ENCODE measurements at regions not wholly inside any gene's neighbourhood (a gene's known extent, or its start where the extent isn't known, plus 50 kb on each side); places are given as distances from the start of the nearest gene placed in this dataset.

DNA sequence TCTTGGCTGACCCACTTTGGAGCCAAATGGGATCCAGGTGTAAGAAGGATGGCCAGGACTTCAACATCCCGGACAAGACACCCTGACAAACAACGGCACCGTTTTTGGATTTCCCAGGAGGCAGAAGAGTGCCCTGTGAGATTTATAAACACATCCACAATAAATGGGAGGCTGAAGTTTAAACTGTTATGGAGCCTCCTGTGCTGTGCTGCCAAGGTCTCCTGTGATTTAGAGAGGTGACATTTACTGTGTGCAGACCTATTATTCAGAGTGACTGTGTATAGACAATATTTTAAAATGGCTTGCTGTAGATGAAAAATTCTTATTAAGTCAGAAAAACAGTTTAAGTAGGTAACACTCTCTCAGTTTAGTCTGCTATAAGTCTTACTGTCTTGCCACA lies 401.5 kb upstream of the ETAA1 start:
- TF ChIP-seq, protein P1, sequence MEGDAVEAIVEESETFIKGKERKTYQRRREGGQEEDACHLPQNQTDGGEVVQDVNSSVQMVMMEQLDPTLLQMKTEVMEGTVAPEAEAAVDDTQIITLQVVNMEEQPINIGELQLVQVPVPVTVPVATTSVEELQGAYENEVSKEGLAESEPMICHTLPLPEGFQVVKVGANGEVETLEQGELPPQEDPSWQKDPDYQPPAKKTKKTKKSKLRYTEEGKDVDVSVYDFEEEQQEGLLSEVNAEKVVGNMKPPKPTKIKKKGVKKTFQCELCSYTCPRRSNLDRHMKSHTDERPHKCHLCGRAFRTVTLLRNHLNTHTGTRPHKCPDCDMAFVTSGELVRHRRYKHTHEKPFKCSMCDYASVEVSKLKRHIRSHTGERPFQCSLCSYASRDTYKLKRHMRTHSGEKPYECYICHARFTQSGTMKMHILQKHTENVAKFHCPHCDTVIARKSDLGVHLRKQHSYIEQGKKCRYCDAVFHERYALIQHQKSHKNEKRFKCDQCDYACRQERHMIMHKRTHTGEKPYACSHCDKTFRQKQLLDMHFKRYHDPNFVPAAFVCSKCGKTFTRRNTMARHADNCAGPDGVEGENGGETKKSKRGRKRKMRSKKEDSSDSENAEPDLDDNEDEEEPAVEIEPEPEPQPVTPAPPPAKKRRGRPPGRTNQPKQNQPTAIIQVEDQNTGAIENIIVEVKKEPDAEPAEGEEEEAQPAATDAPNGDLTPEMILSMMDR (IDR thresholded peaks at IDR 0.05): no peak
- TF ChIP-seq POLR2A (IDR thresholded peaks at IDR 0.05): no peak
- no peak overlapping the region for H3K27ac ChIP-seq

DNA sequence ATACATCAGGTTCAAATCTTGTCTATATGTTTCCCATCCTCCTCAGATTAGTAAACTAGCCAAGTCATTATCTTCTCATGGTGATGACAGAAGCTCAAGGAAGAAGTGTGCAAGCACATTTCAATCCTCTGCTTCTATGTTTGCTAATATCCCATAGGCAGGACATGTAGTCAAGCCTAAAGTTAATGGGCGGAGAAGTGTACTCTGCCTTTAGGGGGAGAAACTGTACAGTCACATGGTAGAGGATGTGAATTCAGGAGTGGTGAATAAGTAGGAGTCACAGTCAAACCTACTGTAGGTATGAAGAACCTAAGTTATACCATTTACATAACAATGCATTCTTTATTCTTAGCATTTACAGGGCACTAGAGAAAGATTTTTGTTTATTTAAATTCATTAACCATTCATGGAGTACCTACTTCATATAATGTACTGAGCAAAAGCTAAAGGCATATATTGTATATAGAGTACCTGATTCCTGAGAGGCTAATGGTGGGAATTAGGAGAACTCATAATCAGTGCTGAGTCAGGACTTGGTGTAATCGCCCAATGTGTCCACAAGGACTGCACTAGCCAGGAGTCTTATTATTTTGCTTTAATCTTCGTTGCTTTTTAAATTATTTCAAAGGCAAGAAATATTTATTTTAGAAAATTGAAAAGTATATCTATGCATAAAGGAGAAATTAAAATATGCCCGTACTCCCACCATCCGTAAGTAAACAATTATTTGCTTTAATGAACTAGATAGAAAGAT lies 394.3 kb upstream of the ETAA1 start:
- TF ChIP-seq, protein P1 (IDR thresholded peaks at IDR 0.05): no peak
- no peak for TF ChIP-seq POLR2A (IDR thresholded peaks at IDR 0.05)
- DNase-seq: no peak
- no peaks in the 10 kb centered on the region for H3K27me3 ChIP-seq
- no peaks in the 10 kb centered on the region for H3K36me3 ChIP-seq
- H3K9me3 ChIP-seq: no peaks in the 10 kb centered on the region
- H3K27ac ChIP-seq: no peak overlapping the region
- H3K4me1 ChIP-seq: no peaks in the 10 kb centered on the region
- 88 to 90% methylated on average over 5 of the region's 5 CpGs for WGBS, 2 donors
- intact Hi-C loops (cut with DNase I): no loop called here
- H3K4me3 ChIP-seq: no peak overlapping the region

More for the DNA sequence above, 401.5 kb upstream of the ETAA1 start:
- Histone ChIP-seq H3K36me3 (no peaks in the 10 kb centered on the region), H3K4me3 (no peak overlapping the region), H3K4me1 (no peaks in the 10 kb centered on the region), H3K9me3 (no peaks in the 10 kb centered on the region), H3K27me3 (no peaks in the 10 kb centered on the region)
- WGBS, 2 donors: 78 to 81% methylated on average over 3 of the region's 3 CpGs
- DNase-seq: no peak
- intact Hi-C loops (cut with DNase I): no loop called here

DNA sequence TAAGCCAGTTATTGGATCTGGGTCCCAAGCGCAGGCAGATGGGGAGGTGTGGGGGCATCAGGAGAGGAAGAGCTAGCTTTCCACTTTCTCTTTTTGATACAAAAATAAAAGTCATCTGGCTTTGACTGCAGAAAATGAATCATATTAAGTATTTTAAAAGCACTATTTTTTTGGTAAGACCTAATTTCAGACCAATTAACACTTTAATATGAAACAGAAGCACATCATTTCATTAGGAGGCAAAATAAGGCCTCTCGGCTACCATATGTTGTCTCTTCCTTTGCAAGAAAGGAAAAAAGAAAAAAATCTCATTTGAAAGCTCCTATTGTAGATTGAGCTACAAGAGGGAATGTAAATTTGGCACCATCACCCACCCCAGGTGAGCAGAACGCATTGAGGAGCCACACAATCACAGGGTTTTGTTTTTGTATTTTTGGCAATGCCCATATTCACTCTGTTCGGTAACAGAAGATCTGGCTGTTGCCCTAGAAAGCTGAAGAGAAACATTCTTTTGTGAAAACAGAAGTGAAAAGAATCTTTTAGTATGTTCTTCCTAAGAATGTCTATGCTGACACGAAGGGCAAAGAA lies 390.7 kb upstream of the ETAA1 start:
- 60 to 74% methylated on average over 5 of the region's 5 CpGs for WGBS, 2 donors
- intact Hi-C loops (cut with DNase I): no loop called here

DNA sequence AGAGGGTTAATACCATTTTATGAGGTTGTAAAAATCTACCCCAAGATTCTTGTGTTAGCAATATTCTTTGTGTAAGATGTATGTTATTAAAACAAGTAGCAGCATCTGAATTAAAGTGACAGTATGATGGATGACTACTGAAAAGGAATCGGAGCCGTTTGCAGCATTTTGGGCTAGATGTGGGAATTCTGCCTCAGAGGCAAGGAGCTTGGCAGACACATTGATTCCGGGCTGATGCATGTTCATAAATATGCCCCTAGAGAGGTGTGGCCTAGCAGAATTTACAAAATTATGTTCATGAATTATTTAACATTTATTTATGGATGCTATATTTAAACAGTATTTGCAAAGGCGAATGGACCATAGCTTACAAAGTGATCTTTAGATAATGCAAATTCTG lies 389.0 kb upstream of the ETAA1 start:
- Histone ChIP-seq H3K36me3 (no peaks in the 10 kb centered on the region), H3K4me1 (no peaks in the 10 kb centered on the region), H3K9me3 (no peaks in the 10 kb centered on the region), H3K27ac (no peak overlapping the region), H3K4me3 (no peak overlapping the region), H3K27me3 (no peaks in the 10 kb centered on the region)
- intact Hi-C loops (cut with DNase I): no loop called here
- TF ChIP-seq POLR2A (IDR thresholded peaks at IDR 0.05): no peak
- TF ChIP-seq, protein P1 (IDR thresholded peaks at IDR 0.05): no peak
- DNase-seq: no peak
- WGBS, 2 donors: 39% methylated on average over 4 of the region's 4 CpGs

More for the DNA sequence above, 390.7 kb upstream of the ETAA1 start:
- Histone ChIP-seq H3K36me3 (no peaks in the 10 kb centered on the region), H3K4me1 (no peaks in the 10 kb centered on the region), H3K27ac (no peak overlapping the region), H3K4me3 (no peak overlapping the region), H3K9me3 (no peaks in the 10 kb centered on the region), H3K27me3 (no peaks in the 10 kb centered on the region)
- no peak for TF ChIP-seq POLR2A (IDR thresholded peaks at IDR 0.05)
- TF ChIP-seq, protein P1 (IDR thresholded peaks at IDR 0.05): no peak
- no peak for DNase-seq

DNA sequence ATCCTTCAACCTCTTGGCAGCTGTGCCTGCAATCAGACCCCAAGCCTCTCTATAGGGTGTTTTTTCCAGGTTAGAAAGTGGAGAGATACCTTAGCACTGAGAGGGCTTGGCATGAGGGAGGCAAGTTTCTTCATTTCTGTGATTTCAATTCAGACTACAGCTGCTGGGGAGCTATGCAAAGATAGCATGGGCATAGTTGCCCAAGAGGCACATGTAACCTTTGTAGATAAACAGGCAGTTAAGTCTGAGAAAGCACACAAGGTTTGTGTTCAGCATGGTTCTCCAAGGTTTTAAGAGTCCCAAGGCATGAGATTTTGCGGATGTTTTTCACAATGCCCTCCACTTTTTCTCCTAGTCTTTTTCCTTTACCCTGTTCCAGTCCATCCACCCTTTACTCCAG lies 385.0 kb upstream of the ETAA1 start:
- no peaks in the 10 kb centered on the region for H3K36me3 ChIP-seq

More for the DNA sequence above, 385.0 kb upstream of the ETAA1 start:
- TF ChIP-seq, protein P1 (IDR thresholded peaks at IDR 0.05): no peak
- TF ChIP-seq POLR2A (IDR thresholded peaks at IDR 0.05): no peak
- no peaks in the 10 kb centered on the region for H3K9me3 ChIP-seq
- H3K4me3 ChIP-seq: no peak overlapping the region
- H3K4me1 ChIP-seq: no peaks in the 10 kb centered on the region
- H3K27ac ChIP-seq: no peak overlapping the region
- intact Hi-C loops (cut with DNase I): no loop called here
- WGBS, 2 donors: 93 to 100% methylated on average over 1 of the region's 1 CpG
- DNase-seq: no peak
- H3K27me3 ChIP-seq: no peaks in the 10 kb centered on the region

All from esophagus squamous epithelium (tissue), 5 donors.